ENCODE measurements at regions not wholly inside any gene's neighbourhood (a gene's known extent, or its start where the extent isn't known, plus 50 kb on each side); places are given as distances from the start of the nearest gene placed in this dataset.

DNA sequence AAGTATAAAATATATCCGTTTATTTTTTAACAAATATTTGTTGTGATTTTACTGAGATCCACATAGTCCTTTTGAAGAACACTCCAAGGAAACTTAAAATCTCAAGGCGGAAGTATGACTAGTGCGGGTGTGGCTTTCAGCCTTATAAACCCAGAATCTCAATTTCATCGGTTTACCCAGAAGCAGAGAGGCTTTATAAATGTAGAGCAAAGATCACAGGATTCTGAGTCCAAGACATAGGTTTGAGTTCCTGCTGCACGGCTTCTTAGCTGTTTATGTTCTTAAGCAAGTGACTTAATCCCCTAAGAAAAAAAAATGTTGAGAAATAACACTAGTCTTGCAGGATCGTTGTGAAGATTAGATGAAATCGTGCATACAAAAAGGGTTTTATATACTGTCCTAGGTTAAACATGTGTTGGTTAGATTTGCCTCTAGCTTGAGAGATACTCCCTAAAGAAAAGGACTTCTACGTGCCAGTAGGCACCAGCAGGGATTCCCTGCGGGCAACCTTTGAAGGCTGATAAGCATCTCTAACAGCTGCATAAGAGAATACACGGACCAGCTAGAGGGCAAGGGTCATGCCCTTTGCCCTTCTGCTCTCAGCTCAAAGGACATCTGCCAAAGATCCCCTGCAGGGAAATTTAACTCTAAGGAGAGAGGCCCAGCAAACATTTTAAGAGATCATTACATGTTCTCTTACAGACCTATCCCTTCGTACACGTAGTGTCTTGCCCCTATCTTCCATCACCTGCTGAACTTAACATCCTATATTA lies 130.4 kb upstream of the MIR17HG start:
- Histone ChIP-seq H3K27me3 (ENCODE audit: low read length) (no peaks in the 10 kb centered on the region), H3K27ac (ENCODE audit: low read depth, low read length) (no peak overlapping the region), H3K9me2 (replicated peaks; ENCODE audit: insufficient read depth, low read length) (no peaks in the 10 kb centered on the region), H3K36me3 (ENCODE audit: low read length) (no peaks in the 10 kb centered on the region), H3K4me2 (ENCODE audit: low read depth, low read length, poor library complexity, severe bottlenecking) (no peak overlapping the region), H4K20me1 (ENCODE audit: low read depth, low read length) (no peaks in the 10 kb centered on the region), H3K9me3 (ENCODE audit: insufficient read depth, low read length) (no peaks in the 10 kb centered on the region), H3K9ac (ENCODE audit: low read length) (no peak overlapping the region), H3F3A (ENCODE audit: insufficient read depth) (no peaks in the 10 kb centered on the region), H3K4me3 (ENCODE audit: insufficient read depth, low read length, poor library complexity, severe bottlenecking) (no peak overlapping the region), H3K79me2 (ENCODE audit: insufficient read depth, low read length) (no peaks in the 10 kb centered on the region), H2AFZ (ENCODE audit: low read depth, low read length, severe bottlenecking) (no peak overlapping the region)
- TF ChIP-seq, protein P1, sequence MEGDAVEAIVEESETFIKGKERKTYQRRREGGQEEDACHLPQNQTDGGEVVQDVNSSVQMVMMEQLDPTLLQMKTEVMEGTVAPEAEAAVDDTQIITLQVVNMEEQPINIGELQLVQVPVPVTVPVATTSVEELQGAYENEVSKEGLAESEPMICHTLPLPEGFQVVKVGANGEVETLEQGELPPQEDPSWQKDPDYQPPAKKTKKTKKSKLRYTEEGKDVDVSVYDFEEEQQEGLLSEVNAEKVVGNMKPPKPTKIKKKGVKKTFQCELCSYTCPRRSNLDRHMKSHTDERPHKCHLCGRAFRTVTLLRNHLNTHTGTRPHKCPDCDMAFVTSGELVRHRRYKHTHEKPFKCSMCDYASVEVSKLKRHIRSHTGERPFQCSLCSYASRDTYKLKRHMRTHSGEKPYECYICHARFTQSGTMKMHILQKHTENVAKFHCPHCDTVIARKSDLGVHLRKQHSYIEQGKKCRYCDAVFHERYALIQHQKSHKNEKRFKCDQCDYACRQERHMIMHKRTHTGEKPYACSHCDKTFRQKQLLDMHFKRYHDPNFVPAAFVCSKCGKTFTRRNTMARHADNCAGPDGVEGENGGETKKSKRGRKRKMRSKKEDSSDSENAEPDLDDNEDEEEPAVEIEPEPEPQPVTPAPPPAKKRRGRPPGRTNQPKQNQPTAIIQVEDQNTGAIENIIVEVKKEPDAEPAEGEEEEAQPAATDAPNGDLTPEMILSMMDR (IDR thresholded peaks at IDR 0.05; ENCODE audit: insufficient read depth, low read length, poor library complexity, severe bottlenecking), result no peak
- no peak for TF ChIP-seq EZH2phosphoT487 (conservative IDR thresholded peaks at IDR 0.05; ENCODE audit: low read length)

DNA sequence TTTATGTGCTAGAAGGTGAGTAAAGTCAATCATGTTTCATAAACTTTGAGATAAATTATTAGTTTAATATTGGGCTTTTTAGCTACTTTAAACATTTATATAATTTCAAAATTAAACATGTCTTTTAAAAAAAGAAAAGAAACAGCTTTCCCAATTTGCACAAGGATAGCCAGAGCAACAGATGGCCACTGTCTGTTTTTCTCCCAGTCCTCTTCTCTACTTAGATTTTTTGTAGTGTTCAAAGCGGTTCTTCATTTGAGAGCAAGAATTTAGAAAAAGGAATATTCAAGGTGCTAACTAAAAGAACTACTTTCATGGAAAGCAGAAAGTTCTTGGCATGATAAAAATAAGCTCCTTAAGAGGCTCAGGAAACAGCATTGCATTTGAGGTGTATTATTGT lies 128.3 kb upstream of the MIR17HG start:
- Histone ChIP-seq H3K9ac (ENCODE audit: low read length) (no peak overlapping the region), H4K20me1 (ENCODE audit: low read depth, low read length) (no peaks in the 10 kb centered on the region), H3K27ac (ENCODE audit: low read depth, low read length) (no peak overlapping the region), H2AFZ (ENCODE audit: low read depth, low read length, severe bottlenecking) (no peak overlapping the region), H3K79me2 (ENCODE audit: insufficient read depth, low read length) (no peaks in the 10 kb centered on the region), H3K4me3 (ENCODE audit: insufficient read depth, low read length, poor library complexity, severe bottlenecking) (no peak overlapping the region), H3K4me2 (ENCODE audit: low read depth, low read length, poor library complexity, severe bottlenecking) (no peak overlapping the region), H3K36me3 (ENCODE audit: low read length) (no peaks in the 10 kb centered on the region), H3K27me3 (ENCODE audit: low read length) (no peaks in the 10 kb centered on the region), H3K9me3 (ENCODE audit: insufficient read depth, low read length) (no peaks in the 10 kb centered on the region), H3F3A (ENCODE audit: insufficient read depth) (no peaks in the 10 kb centered on the region), H3K9me2 (replicated peaks; ENCODE audit: insufficient read depth, low read length) (0 out of 2 replicates have a peak, but pooled peaks cover 3% of the 10 kb centered on the region)
- TF ChIP-seq, protein P1 (IDR thresholded peaks at IDR 0.05; ENCODE audit: insufficient read depth, low read length, poor library complexity, severe bottlenecking), result no peak
- TF ChIP-seq EZH2phosphoT487 (conservative IDR thresholded peaks at IDR 0.05; ENCODE audit: low read length), result no peak

DNA sequence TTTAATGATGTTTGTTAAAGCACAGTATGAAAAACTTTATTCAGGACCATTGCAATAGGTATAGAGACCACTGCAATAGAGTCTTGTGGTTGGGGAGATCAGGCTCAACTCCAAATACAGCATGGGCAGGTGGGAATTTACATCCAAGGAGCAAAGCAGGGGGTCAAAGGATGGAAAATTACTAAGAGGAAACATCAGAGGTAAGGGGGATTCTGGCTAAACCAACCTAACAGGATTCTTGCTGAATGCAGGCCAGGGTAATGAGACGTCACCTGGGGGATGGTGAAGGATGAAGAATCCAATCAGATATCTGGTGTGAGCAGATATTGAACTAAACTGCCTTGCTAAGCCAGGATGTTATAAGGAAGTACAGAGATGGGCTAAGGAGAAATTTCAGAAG lies 126.6 kb upstream of the MIR17HG start:
- TF ChIP-seq, protein P1 (IDR thresholded peaks at IDR 0.05; ENCODE audit: insufficient read depth, low read length, poor library complexity, severe bottlenecking), result no peak
- TF ChIP-seq EZH2phosphoT487 (conservative IDR thresholded peaks at IDR 0.05; ENCODE audit: low read length), result no peak
- H3K4me3 ChIP-seq (ENCODE audit: insufficient read depth, low read length, poor library complexity, severe bottlenecking), result no peak overlapping the region
- H3K4me2 ChIP-seq (ENCODE audit: low read depth, low read length, poor library complexity, severe bottlenecking), result no peak overlapping the region
- H3K27ac ChIP-seq (ENCODE audit: low read depth, low read length), result no peak overlapping the region
- no peaks in the 10 kb centered on the region for H3F3A ChIP-seq (ENCODE audit: insufficient read depth)
- 0 out of 2 replicates have a peak, but pooled peaks cover 3% of the 10 kb centered on the region for H3K9me2 ChIP-seq (replicated peaks; ENCODE audit: insufficient read depth, low read length)
- no peak overlapping the region for H2AFZ ChIP-seq (ENCODE audit: low read depth, low read length, severe bottlenecking)
- H3K27me3 ChIP-seq (ENCODE audit: low read length), result no peaks in the 10 kb centered on the region
- no peaks in the 10 kb centered on the region for H3K36me3 ChIP-seq (ENCODE audit: low read length)
- no peaks in the 10 kb centered on the region for H4K20me1 ChIP-seq (ENCODE audit: low read depth, low read length)
- no peaks in the 10 kb centered on the region for H3K9me3 ChIP-seq (ENCODE audit: insufficient read depth, low read length)
- no peaks in the 10 kb centered on the region for H3K79me2 ChIP-seq (ENCODE audit: insufficient read depth, low read length)
- no peak overlapping the region for H3K9ac ChIP-seq (ENCODE audit: low read length)
